T-helper 2 cell treated with Interferon-gamma antibody and Interleukin-4, amounts not matched to agents 5 μg/mL and 100 μg/mL, for 36 hours (primary cell): ENCODE measurements at regions not wholly inside any gene's neighbourhood (a gene's known extent, or its start where the extent isn't known, plus 50 kb on each side); places are given as distances from the start of the nearest gene placed in this dataset.

Source experiments
- DNase-seq: peaks from one replicate; pipeline ENCODE4 v3.0.0; 2021; ENCODE audit warnings: low spot score
- H3K27ac Mint-ChIP-seq: one replicate; pipeline ENCODE4 v1.8.0; 2021; ENCODE audit warnings: mild to moderate bottlenecking, mixed read lengths
- H3K27me3 Mint-ChIP-seq: one replicate; pipeline ENCODE4 v1.8.0; 2021; ENCODE audit warnings: low read depth, mixed read lengths
- H3K36me3 Mint-ChIP-seq: one replicate; pipeline ENCODE4 v1.8.0; 2021; ENCODE audit warnings: low read depth, mixed read lengths
- H3K4me1 Mint-ChIP-seq: one replicate; pipeline ENCODE4 v1.8.0; 2021; ENCODE audit warnings: low read depth, mixed read lengths
- H3K4me3 Mint-ChIP-seq: one replicate; pipeline ENCODE4 v1.8.0; 2022; ENCODE audit warnings: mild to moderate bottlenecking, moderate library complexity, mixed read lengths
- H3K9me3 Mint-ChIP-seq: one replicate; pipeline ENCODE4 v1.8.0; 2021; ENCODE audit warnings: mixed read lengths

DNA sequence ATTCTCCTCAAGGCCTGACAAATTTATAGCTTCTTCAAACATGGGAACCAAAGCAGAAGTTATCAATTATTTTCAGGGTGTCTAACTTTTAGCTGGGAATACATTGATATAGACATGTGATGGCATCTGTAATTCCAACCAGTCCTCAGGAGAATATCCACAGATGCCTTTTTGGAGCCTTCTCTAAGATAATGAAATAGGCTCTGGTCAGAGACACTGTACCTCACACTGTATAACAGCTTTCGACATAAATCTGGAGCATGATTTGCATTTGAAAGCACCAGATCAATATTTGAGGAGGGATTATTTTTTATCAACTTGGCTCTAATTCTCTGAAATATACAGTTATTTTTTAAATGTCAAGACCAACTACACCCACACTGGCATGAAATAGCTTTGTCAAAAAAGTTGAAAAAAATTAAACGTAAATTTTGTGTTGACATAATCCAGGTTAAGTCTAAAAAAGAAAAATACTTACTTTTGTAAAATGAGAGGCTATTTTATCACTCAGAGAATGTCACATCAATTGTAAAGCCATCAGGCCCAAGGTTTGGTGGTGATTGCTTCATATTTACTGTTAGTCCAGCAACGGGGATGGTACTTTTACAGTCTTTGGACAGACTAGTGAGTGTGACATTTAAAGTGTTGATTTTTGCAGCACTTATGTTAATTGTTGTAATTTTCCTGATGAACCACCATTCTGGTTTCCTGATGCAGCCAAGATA lies 177.0 kb upstream of the SP8 start:
- Mint-ChIP-seq H3K4me3 (no peak overlapping the region), H3K36me3 (no peaks in the 10 kb centered on the region), H3K4me1 (no peaks in the 10 kb centered on the region), H3K27ac (no peak overlapping the region), H3K27me3 (no peaks in the 10 kb centered on the region), H3K9me3 (no peaks in the 10 kb centered on the region)
- DNase-seq, result no peak

DNA sequence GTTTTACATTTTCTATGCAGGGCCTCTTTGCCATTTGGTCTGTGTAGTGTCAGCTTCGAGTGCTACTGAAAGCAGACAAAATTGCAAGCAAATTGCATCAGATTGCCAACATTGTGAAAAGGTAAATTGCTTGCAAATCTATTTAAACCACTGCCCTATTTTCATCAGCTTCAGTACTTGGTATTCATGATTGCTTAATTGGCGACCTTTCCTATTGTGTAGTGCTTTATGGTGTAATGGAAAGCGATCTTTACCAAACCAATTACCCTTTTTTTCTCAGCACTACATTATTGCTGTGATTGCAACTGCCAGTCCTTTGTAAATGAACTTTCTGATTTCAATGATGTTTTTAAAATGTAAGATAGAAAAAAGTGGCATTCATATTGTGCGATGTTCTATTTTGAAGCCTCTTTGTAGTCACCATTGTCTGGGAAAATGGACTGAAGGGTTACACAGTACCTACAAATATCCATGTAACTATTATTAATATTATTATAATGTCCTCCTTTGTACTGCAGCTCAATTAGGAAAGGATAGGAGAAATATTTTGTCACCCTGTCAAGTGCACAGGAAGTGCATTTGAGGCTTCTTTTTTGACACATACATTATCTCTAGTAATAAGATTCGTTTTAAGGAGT lies 177.7 kb upstream of the SP8 start:
- no peaks in the 10 kb centered on the region for H3K4me1 Mint-ChIP-seq
- no peaks in the 10 kb centered on the region for H3K36me3 Mint-ChIP-seq
- H3K27ac Mint-ChIP-seq, result no peak overlapping the region
- no peak overlapping the region for H3K4me3 Mint-ChIP-seq
- no peak for DNase-seq
- no peaks in the 10 kb centered on the region for H3K27me3 Mint-ChIP-seq
- H3K9me3 Mint-ChIP-seq, result no peaks in the 10 kb centered on the region

DNA sequence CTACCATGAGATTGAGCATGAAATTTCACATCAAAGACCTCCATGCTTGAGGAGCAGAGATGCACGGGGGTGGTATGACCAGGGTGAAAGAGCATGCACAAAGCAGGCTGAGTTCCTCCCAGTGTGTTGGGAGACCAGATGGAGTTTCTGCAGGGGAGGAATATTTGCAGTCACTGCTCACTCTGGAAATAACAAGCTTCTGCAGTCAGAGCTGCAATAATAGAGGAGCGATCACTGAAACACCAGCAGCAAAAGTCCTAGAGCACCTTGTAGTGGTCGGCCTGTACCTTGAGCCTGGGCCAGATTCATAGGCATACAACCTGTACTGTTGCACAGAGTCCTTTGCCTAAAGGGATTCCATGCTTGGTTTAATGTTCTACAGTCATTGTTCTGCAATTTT lies 184.5 kb upstream of the SP8 start:
- no peaks in the 10 kb centered on the region for H3K9me3 Mint-ChIP-seq

DNA sequence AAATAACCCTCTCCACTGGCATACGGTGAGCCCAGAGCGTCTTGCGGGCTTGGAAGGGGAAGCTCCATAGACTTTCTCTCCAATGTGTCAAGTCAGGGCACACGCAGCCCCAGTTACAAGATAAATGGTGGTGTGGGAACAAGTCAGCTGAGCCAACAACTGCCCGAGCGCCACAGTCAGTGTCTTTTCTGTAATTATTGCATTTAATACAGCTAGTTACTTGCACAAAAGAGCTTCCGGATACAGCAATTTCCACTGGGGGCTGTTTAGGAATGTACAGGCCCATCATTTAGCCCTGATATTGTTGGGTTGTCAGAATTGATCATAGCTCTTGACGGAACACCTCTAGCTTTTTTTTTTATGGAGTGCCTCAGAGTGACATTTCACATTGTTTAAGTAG lies 193.5 kb upstream of the SP8 start:
- Mint-ChIP-seq H3K27me3 (no peaks in the 10 kb centered on the region), H3K4me1 (no peaks in the 10 kb centered on the region), H3K27ac (no peak overlapping the region), H3K4me3 (no peak overlapping the region), H3K9me3 (no peaks in the 10 kb centered on the region), H3K36me3 (no peaks in the 10 kb centered on the region)
- no peak for DNase-seq

More for the DNA sequence above, 184.5 kb upstream of the SP8 start:
- H3K27me3 Mint-ChIP-seq, result no peaks in the 10 kb centered on the region
- no peak for DNase-seq
- H3K27ac Mint-ChIP-seq, result no peak overlapping the region
- no peaks in the 10 kb centered on the region for H3K36me3 Mint-ChIP-seq
- no peak overlapping the region for H3K4me3 Mint-ChIP-seq
- no peaks in the 10 kb centered on the region for H3K4me1 Mint-ChIP-seq

DNA sequence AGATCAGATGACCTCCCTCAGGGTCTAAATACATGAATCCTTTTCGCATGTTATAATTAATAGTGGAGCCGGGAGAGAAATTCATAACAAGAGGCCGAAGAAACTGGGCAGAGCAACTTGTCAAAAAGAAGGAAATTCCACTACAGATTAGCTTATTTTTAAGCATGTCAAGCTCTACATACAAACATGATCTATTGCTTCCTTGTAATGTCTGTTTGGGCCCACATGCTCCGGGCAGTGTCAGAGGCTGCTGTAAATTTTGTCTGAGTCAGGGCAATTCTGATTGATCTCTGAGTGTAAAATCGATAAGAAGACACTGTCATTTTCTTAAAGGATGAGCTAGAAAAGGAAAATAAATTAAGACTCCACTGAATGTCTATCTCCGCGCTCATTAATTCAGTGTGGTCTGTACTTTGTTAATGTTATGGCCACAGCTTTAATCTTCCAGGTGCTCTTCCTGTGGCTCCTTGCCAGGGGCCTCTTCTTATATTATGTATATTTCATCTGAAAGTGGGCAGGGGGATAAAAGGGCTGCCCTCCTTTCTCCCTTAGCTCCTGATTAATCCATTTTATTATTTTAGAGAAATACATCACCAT lies 194.1 kb upstream of the SP8 start:
- H3K9me3 Mint-ChIP-seq, result no peaks in the 10 kb centered on the region
- H3K27me3 Mint-ChIP-seq, result no peaks in the 10 kb centered on the region
- no peaks in the 10 kb centered on the region for H3K36me3 Mint-ChIP-seq
- no peak overlapping the region for H3K4me3 Mint-ChIP-seq
- no peaks in the 10 kb centered on the region for H3K4me1 Mint-ChIP-seq
- no peak for DNase-seq
- no peak overlapping the region for H3K27ac Mint-ChIP-seq

DNA sequence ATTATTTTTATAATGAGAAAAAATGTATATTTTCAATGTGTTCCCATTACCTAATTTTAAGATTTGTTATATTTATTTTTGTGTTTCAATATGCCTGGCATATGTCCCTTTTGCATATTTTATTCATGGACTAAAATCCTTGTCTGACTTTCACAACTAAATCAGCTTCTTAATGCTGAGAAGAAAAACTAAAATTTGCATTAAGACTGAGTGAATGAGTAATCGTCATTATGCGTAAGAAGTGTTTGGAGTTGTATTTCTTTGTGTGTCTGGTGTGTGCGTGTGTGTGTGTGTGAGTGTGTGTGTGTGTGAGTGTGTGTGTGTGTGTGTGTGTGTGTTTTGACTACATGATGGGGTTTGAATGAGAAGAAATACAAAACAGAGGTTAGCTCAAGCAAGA lies 201.7 kb upstream of the SP8 start:
- H3K4me1 Mint-ChIP-seq, result no peaks in the 10 kb centered on the region
- DNase-seq, result no peak
- H3K27me3 Mint-ChIP-seq, result no peaks in the 10 kb centered on the region
- H3K9me3 Mint-ChIP-seq, result no peaks in the 10 kb centered on the region
- no peak overlapping the region for H3K4me3 Mint-ChIP-seq
- no peak overlapping the region for H3K27ac Mint-ChIP-seq
- H3K36me3 Mint-ChIP-seq, result no peaks in the 10 kb centered on the region

DNA sequence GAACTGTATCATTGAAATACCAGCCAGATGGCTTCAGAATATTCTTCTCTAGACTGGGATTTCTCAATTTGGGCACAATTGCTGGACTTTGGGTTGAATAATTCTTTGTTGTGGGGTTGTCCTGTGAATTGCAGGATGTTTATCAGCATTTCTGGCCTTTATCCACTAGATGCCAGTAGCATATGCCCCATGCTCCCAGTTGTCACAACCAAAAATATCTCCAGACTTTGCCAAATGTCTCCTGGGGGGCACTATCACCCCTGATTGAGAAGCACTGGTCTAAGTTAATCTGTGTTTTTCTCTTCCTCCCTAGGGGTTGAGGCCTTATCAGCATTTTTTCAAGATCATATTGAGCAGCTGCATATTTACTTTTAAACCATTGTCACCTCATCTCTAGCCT lies 204.9 kb upstream of the SP8 start:
- H3K4me1 Mint-ChIP-seq, result no peaks in the 10 kb centered on the region
- no peak overlapping the region for H3K27ac Mint-ChIP-seq
- no peaks in the 10 kb centered on the region for H3K9me3 Mint-ChIP-seq
- H3K4me3 Mint-ChIP-seq, result no peak overlapping the region
- H3K27me3 Mint-ChIP-seq, result no peaks in the 10 kb centered on the region
- no peaks in the 10 kb centered on the region for H3K36me3 Mint-ChIP-seq
- DNase-seq, result no peak

DNA sequence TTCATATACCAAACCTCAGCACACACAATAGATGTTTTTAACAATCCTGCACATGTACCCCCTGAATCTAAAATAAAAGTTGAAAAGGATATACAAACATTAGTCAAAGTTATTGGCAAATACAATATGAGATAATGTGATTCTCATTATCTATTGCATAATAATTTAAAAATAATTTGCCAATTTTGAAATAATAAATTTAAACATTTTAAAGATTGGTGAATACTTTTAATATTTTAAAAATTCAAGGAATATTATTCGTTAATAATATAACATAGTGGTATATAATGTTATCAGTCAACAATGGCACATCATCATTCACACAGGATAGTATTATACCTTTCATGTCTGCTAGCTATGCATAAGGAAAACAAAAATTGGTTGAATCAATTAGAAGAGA lies 207.0 kb upstream of the SP8 start:
- Mint-ChIP-seq H3K36me3 (no peaks in the 10 kb centered on the region), H3K9me3 (no peaks in the 10 kb centered on the region), H3K4me1 (no peaks in the 10 kb centered on the region), H3K27me3 (no peaks in the 10 kb centered on the region), H3K27ac (no peak overlapping the region), H3K4me3 (no peak overlapping the region)
- no peak for DNase-seq

DNA sequence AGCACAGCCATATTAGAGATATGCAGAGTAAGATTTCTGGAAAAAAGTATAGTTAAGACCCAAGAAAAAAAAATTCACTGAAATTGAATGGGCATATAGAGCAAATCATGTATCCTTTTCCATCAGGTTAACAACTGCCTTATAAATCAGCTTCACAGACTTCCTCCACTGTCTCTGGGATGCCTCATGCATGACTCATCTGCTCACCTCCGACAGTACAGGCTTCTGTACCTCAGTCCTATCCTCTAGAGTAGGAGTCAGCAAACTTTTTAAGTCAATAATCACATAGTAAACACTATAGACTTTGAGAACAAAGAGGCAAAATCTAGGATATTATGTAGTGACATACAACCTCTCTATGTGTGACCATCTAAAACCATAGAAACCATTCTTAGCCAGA lies 211.6 kb upstream of the SP8 start:
- Mint-ChIP-seq H3K27me3 (no peaks in the 10 kb centered on the region), H3K36me3 (no peaks in the 10 kb centered on the region), H3K9me3 (no peaks in the 10 kb centered on the region), H3K27ac (no peak overlapping the region), H3K4me3 (no peak overlapping the region), H3K4me1 (no peaks in the 10 kb centered on the region)
- DNase-seq, result no peak

DNA sequence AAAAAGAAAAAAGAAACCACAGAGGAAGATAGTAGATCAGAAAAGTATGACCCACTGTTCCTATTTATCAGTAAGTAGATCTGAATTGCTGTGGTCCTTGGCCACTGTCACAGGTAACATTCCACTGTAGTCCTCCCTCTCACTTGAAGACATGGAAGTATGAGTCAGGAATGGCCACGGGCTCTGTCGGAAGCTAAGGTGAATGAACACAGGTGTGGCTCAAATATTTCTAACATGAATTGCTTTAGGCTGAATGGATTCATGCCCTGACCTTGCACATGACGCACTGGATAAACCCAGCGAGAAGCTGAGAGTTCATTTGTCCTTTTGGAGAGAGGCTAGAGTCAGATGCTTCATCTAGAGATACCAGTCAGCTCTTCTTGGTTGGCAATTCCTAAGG lies 224.5 kb upstream of the SP8 start:
- Mint-ChIP-seq H3K4me3 (no peak overlapping the region), H3K27ac (no peak overlapping the region), H3K27me3 (no peaks in the 10 kb centered on the region), H3K9me3 (no peaks in the 10 kb centered on the region), H3K4me1 (no peaks in the 10 kb centered on the region), H3K36me3 (no peaks in the 10 kb centered on the region)
- DNase-seq, result no peak

DNA sequence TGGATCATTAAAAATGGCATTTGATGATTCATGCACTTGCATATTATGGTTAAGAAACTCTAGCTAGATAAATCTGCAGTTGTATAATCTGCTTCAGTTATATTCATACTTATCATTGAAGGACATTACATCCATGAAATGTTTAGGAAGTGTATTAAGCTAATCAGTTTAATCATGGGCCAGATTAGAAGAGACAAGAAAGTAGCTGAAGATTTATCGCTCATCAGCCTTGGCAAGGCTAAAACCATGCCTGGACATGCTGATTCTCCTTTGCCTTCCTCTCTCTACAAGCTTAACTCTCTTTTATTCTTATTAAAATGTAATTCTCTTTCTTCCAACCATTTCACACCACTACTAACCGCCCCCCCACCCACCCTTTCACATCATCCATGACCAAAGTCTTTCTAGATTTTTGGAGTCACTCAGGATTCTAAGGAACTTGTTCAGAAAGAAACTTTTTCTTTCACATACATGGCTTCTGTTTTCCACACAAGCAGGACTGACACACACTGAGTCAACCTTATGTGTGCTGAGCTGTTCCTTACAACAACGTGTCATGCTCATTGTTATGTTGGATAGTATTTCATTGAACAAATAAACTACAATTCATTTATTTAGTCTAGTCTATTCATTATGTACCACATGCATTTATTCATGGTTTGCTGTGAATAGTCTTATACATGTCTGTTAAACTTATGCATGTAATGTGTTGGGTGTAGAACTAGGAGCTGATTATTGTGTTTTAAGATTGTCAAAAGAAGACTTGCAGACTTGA lies 227.3 kb upstream of the SP8 start:
- Mint-ChIP-seq H3K27ac (no peak overlapping the region), H3K4me3 (no peak overlapping the region), H3K4me1 (no peaks in the 10 kb centered on the region), H3K9me3 (no peaks in the 10 kb centered on the region), H3K27me3 (no peaks in the 10 kb centered on the region), H3K36me3 (no peaks in the 10 kb centered on the region)
- no peak for DNase-seq

DNA sequence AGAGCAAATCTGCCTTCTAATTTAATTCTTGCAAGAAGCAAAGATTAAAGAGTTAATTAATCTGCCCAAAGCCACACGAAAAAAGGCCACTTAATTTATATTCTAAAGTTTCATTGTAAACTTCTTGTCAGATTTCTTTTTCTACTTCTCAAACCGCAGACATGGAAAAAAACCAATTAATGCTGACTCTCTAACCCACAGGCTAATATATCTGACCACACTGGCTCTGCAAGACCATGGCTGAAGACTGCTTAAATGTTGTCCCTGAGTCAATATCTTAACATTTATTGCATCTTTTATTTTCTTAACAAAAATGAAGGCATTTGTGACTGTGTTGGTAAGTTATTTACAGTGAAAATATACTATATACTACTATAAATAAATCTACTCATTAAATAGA lies 234.0 kb upstream of the SP8 start:
- Mint-ChIP-seq H3K4me1 (no peaks in the 10 kb centered on the region), H3K27me3 (no peaks in the 10 kb centered on the region), H3K4me3 (no peak overlapping the region), H3K9me3 (no peaks in the 10 kb centered on the region), H3K36me3 (no peaks in the 10 kb centered on the region), H3K27ac (no peak overlapping the region)
- no peak for DNase-seq

DNA sequence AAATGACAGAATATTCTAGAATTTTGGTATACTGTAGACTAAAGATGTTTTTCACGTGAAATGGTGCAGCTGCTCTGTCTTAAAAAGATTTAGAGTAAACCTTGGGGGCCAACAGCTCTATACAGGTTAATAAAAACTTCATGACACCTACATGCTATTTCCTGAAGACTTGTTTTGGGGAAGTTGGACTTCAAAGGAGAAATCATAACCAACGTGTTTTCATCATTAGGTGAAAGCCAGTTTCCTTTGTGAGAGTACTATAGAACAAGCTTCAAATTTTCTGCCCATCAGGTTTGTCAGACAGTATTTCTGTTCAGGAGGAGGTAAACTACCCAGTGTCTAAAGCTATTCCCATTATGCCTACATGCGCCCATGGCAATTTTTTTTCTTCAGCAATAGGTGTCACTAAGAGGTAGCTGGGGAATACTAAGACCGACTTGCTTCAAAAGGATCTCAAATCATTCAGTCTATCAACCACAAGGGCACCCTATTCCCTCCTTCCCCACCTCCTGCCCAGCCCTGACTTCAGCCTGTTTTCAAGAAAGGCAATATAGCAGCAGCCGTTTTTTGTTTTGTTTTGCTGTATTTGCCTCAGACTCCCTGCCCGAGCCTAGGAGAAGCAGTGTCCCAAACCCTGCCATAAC lies 237.3 kb upstream of the SP8 start:
- no peaks in the 10 kb centered on the region for H3K4me1 Mint-ChIP-seq
- no peak overlapping the region for H3K27ac Mint-ChIP-seq
- H3K27me3 Mint-ChIP-seq, result no peaks in the 10 kb centered on the region
- no peaks in the 10 kb centered on the region for H3K9me3 Mint-ChIP-seq
- no peaks in the 10 kb centered on the region for H3K36me3 Mint-ChIP-seq
- no peak overlapping the region for H3K4me3 Mint-ChIP-seq
- DNase-seq, result no peak

DNA sequence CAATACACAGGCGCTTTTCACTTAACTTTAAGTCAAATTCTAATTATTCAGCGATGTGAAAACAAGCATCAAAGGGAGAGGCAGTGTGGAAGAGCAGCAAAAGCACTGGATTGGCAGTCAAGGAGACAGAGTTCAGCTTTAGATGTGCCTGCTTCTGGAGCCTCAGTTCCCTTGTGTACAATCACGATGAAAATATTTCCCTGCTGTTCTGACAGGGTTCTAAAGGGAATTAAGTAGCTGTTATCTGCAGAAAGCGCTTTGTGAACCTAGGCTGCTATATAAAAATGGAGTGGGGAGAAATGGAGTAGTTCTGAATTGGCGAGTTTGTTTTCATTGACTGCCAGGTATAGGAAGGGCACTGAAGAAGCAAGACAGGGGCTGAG lies 237.8 kb upstream of the SP8 start:
- H3K9me3 Mint-ChIP-seq, result no peaks in the 10 kb centered on the region
- DNase-seq, result no peak
- no peaks in the 10 kb centered on the region for H3K27me3 Mint-ChIP-seq
- H3K4me1 Mint-ChIP-seq, result no peaks in the 10 kb centered on the region
- H3K27ac Mint-ChIP-seq, result no peak overlapping the region
- no peaks in the 10 kb centered on the region for H3K36me3 Mint-ChIP-seq
- no peak overlapping the region for H3K4me3 Mint-ChIP-seq
